ENCODE measurements at regions not wholly inside any gene's neighbourhood (a gene's known extent, or its start where the extent isn't known, plus 50 kb on each side); places are given as distances from the start of the nearest gene placed in this dataset.

GRCh38 chr1:184861755-184862336 is 107.2 kb upstream of the EDEM3 start:
- WGBS = 92% methylated on average over 6 of the region's 6 CpGs
- TF ChIP-seq POLR2AphosphoS5 (IDR thresholded peaks at IDR 0.05) (no peak), EP300 (IDR thresholded peaks at IDR 0.05) (no peak), POLR2A (IDR thresholded peaks at IDR 0.05; ENCODE audit: low read depth) (no peak), CTCF (IDR thresholded peaks at IDR 0.05) (no peak)
- H3K27ac ChIP-seq (replicated peaks in 1 of 4) = no peak overlapping the region
- H3K4me1 ChIP-seq = peaks cover 8 to 25% (median 15%) of the 10 kb centered on the region in 4 donors
- no peak overlapping the region for H3K4me3 ChIP-seq
- H3K36me3 ChIP-seq = no peaks in the 10 kb centered on the region
- intact Hi-C loops (cut with DNase I) = no loop called here
- H3K9me3 ChIP-seq = no peaks in the 10 kb centered on the region
- H3K27me3 ChIP-seq = no peaks in the 10 kb centered on the region
- no peak for DNase-seq (ENCODE audit: extremely low spot score)

- Histone ChIP-seq H3K9me3 (no peaks in the 10 kb centered on the region), H3K27me3 (no peaks in the 10 kb centered on the region), H3K4me3 (no peak overlapping the region), H3K4me1 (peaks cover 4 to 22% (median 10%) of the 10 kb centered on the region in 4 donors), H3K27ac (replicated peaks in 1 of 4) (peak overlapping the region in 1 of 4 donors; percentile 2), H3K36me3 (no peaks in the 10 kb centered on the region)
- intact Hi-C loops (cut with DNase I) = no loop called here
- WGBS = 78% methylated on average over 2 of the region's 2 CpGs
- no peak for DNase-seq (ENCODE audit: extremely low spot score)
- TF ChIP-seq POLR2AphosphoS5 (IDR thresholded peaks at IDR 0.05) (no peak), POLR2A (IDR thresholded peaks at IDR 0.05; ENCODE audit: low read depth) (no peak), CTCF (IDR thresholded peaks at IDR 0.05) (no peak), EP300 (IDR thresholded peaks at IDR 0.05) (no peak)
Measured at GRCh38 chr1:184860985-184861754, 106.5 kb upstream of the EDEM3 start.

- DNase-seq (ENCODE audit: extremely low spot score) = no peak
- Histone ChIP-seq H3K27me3 (no peaks in the 10 kb centered on the region), H3K4me3 (no peak overlapping the region), H3K9me3 (no peaks in the 10 kb centered on the region), H3K27ac (replicated peaks in 1 of 4) (peak overlapping the region in 1 of 4 donors; percentile 2), H3K36me3 (no peaks in the 10 kb centered on the region), H3K4me1 (peaks cover 0 to 20% (median 5%) of the 10 kb centered on the region in 4 donors)
- intact Hi-C loops (cut with DNase I) = no loop called here
- TF ChIP-seq CTCF (IDR thresholded peaks at IDR 0.05) (no peak), POLR2AphosphoS5 (IDR thresholded peaks at IDR 0.05) (no peak), EP300 (IDR thresholded peaks at IDR 0.05) (no peak), POLR2A (IDR thresholded peaks at IDR 0.05; ENCODE audit: low read depth) (no peak)
Measured at GRCh38 chr1:184860535-184860934, 105.9 kb upstream of the EDEM3 start.

GRCh38 chr1:184859381-184860105 is 104.9 kb upstream of the EDEM3 start:
- WGBS = 93% methylated on average over 5 of the region's 5 CpGs
- TF ChIP-seq CTCF (IDR thresholded peaks at IDR 0.05) (no peak), POLR2A (IDR thresholded peaks at IDR 0.05; ENCODE audit: low read depth) (no peak), POLR2AphosphoS5 (IDR thresholded peaks at IDR 0.05) (no peak), EP300 (IDR thresholded peaks at IDR 0.05) (no peak)
- H3K4me3 ChIP-seq = no peak overlapping the region
- no peak for DNase-seq (ENCODE audit: extremely low spot score)
- peaks cover 1 to 18% (median 11%) of the 10 kb centered on the region in 4 donors for H3K4me1 ChIP-seq
- intact Hi-C loops (cut with DNase I) = no loop called here
- no peaks in the 10 kb centered on the region for H3K9me3 ChIP-seq
- no peak overlapping the region for H3K27ac ChIP-seq (replicated peaks in 1 of 4)
- no peaks in the 10 kb centered on the region for H3K36me3 ChIP-seq
- no peaks in the 10 kb centered on the region for H3K27me3 ChIP-seq

Measured in esophagus muscularis mucosa (tissue), 4 donors.